MM.1S (cell line): ENCODE measurements at regions not wholly inside any gene's neighbourhood (a gene's known extent, or its start where the extent isn't known, plus 50 kb on each side); places are given as distances from the start of the nearest gene placed in this dataset.
"Not testable (repeated sequence)": the region's sequence is repeated elsewhere in the genome, so short reads cannot be mapped to it uniquely, and the experiment has no call there.

ENCODE experiments used
- CTCF ChIP-seq: fragments of 300-600 bp; sonication (generic); IDR thresholded peaks from 2 replicates; pipeline ENCODE4 v1.5.1; 2016; ENCODE audit warnings: antibody characterized with exemption, low read length, mixed read lengths
- EZH2 ChIP-seq: fragments of 300-600 bp; sonication (generic); optimal IDR thresholded peaks from 2 replicates; pipeline ENCODE3; 2017; ENCODE audit warnings: low read depth, mild to moderate bottlenecking, antibody characterized with exemption, low read length, mixed read lengths
- EZH2phosphoT487 ChIP-seq: fragments of 300-600 bp; sonication (generic); IDR thresholded peaks from 2 replicates; pipeline ENCODE4 v1.6.1; 2018; ENCODE audit warnings: antibody characterized with exemption, low read length

DNA sequence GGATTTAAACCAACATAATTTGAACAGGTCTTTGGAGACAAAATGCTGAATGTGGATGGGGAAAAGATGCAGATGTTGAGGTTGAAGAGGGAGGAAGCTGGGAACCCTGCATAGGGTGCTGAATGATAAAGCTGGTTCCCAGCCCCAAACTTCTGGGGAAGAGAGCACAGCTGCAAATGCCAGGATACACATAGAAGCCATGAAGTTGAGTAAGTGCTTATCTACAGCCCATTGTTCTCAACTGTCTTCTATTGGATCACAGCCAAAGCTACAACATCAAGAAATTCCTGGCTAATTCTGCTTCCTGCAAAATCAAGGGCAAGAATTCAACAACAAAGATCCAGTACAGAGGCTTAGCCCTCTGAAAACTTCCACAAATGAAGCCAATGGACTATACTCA, 779.8 kb downstream of the PRIM2 start:
- not testable (repeated sequence) for TF ChIP-seq CTCF, EZH2phosphoT487, EZH2
